ENCODE measurements at regions not wholly inside any gene's neighbourhood (a gene's known extent, or its start where the extent isn't known, plus 50 kb on each side); places are given as distances from the start of the nearest gene placed in this dataset.

GRCh38 chr12:92012691-92013090 is 133.0 kb downstream of the BTG1 start:
- TF ChIP-seq, protein P1, sequence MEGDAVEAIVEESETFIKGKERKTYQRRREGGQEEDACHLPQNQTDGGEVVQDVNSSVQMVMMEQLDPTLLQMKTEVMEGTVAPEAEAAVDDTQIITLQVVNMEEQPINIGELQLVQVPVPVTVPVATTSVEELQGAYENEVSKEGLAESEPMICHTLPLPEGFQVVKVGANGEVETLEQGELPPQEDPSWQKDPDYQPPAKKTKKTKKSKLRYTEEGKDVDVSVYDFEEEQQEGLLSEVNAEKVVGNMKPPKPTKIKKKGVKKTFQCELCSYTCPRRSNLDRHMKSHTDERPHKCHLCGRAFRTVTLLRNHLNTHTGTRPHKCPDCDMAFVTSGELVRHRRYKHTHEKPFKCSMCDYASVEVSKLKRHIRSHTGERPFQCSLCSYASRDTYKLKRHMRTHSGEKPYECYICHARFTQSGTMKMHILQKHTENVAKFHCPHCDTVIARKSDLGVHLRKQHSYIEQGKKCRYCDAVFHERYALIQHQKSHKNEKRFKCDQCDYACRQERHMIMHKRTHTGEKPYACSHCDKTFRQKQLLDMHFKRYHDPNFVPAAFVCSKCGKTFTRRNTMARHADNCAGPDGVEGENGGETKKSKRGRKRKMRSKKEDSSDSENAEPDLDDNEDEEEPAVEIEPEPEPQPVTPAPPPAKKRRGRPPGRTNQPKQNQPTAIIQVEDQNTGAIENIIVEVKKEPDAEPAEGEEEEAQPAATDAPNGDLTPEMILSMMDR (IDR thresholded peaks at IDR 0.05) = no peak
- TF ChIP-seq POLR2A (IDR thresholded peaks at IDR 0.05) = no peak
